Common myeloid progenitor, CD34-positive (primary cell): ENCODE measurements at regions not wholly inside any gene's neighbourhood (a gene's known extent, or its start where the extent isn't known, plus 50 kb on each side); places are given as distances from the start of the nearest gene placed in this dataset.

Experiments used
- CTCF ChIA-PET: fragments of 350-600 bp; sonication (Branson Sonifier 250); formaldehyde crosslinking; loops from one replicate; lab custom pipeline; 2021; ENCODE audit warnings: antibody characterized with exemption; lab: Charles Lee
- POLR2A ChIA-PET: fragments of 350-600 bp; sonication (Branson Sonifier 250); formaldehyde crosslinking; loops from one replicate; lab custom pipeline; 2021; ENCODE audit warnings: antibody characterized with exemption; lab: Charles Lee
- DNase-seq, 3 donors: peaks; one replicate each; pipeline versions ENCODE4 v3.0.0 to v3.0.0-alpha.2; 2013
- H3K27ac ChIP-seq, 2 experiments: 1 replicate in 1 of 2; 2 replicates in 1 of 2; pipeline ENCODE4 v1.7.0; 2013; ENCODE audit warnings: inconsistent platforms in 2 of 2, low read length in 2 of 2, mild to moderate bottlenecking in 2 of 2, low read depth in 1 of 2, moderate library complexity in 1 of 2; ENCODE audit not compliant: severe bottlenecking in 2 of 2, insufficient read depth in 1 of 2, poor library complexity in 1 of 2
- H3K27me3 ChIP-seq, 5 experiments: replicated peaks in 2 of 5; 1 replicate in 3 of 5; 2 replicates in 2 of 5; pipeline versions ENCODE4 v1.6.1 to v1.7.0; 2013; ENCODE audit warnings: low read length in 4 of 5, mild to moderate bottlenecking in 2 of 5, moderate library complexity in 2 of 5, inconsistent platforms in 1 of 5; ENCODE audit not compliant: insufficient read depth in 5 of 5, control insufficient read depth in 4 of 5
- H3K36me3 ChIP-seq, 4 experiments: 1 replicate in 2 of 4; 2 replicates in 2 of 4; pipeline versions ENCODE4 v1.6.1 to v1.7.0; 2013; ENCODE audit warnings: low read length in 3 of 4, control low read depth in 1 of 4, mild to moderate bottlenecking in 1 of 4; ENCODE audit not compliant: control insufficient read depth in 4 of 4, insufficient read depth in 4 of 4
- H3K4me1 ChIP-seq, 4 experiments: 1 replicate in 3 of 4; 2 replicates in 1 of 4; pipeline versions ENCODE4 v1.6.1 to v1.7.1; 2013; ENCODE audit warnings: low read length in 3 of 4, mild to moderate bottlenecking in 3 of 4, control low read depth in 1 of 4, inconsistent platforms in 1 of 4, moderate library complexity in 1 of 4; ENCODE audit not compliant: control insufficient read depth in 4 of 4, insufficient read depth in 4 of 4; ENCODE audit errors: control extremely low read depth in 1 of 4
- H3K4me3 ChIP-seq, 7 experiments: 1 replicate in 4 of 7; 2 replicates in 3 of 7; pipeline versions ENCODE4 v1.5.1 to v1.7.0; 2013; ENCODE audit warnings: mild to moderate bottlenecking in 7 of 7, low read length in 6 of 7, moderate library complexity in 6 of 7, inconsistent platforms in 2 of 7, low read depth in 2 of 7, control low read depth in 1 of 7; ENCODE audit not compliant: insufficient read depth in 4 of 7, control insufficient read depth in 1 of 7; ENCODE audit errors: extremely low read depth in 1 of 7
- H3K9me3 ChIP-seq, 5 experiments: 1 replicate in 4 of 5; 2 replicates in 1 of 5; pipeline versions ENCODE4 v1.6.1 to v1.7.1; 2013; ENCODE audit warnings: low read length in 4 of 5, mild to moderate bottlenecking in 2 of 5, inconsistent platforms in 1 of 5, low read depth in 1 of 5, moderate library complexity in 1 of 5; ENCODE audit not compliant: control insufficient read depth in 4 of 5, insufficient read depth in 2 of 5; ENCODE audit errors: control extremely low read depth in 1 of 5
- WGBS: methylation state at CpG from one replicate; pipeline ENCODE4 v1.1.5; 2013; ENCODE audit not compliant: insufficient coverage; 5-methylcytosine and 5-hydroxymethylcytosine counted together

DNA sequence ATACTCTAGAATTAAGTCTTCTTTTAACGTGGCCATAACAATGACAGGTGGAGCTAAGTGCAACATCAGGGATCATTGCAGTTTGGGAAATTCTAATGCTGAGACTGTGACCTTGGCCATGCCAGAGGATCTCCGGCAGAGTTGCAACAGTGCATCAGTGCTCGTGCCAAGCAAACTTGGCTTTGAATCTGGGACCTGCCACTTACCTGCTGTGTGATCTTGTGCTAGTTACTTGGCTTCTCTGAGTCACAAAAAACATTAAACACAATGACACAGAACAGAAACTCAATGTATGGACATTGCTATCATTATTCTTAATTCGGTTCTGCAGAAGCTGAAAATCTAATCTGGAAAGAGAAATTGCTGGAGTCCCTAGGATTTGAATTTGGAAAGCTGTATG lies 435.5 kb upstream of the CCL2 start:
- H3K36me3 ChIP-seq: no peaks in the 10 kb centered on the region
- ChIA-PET CTCF (interaction anchor here (0.9 to 1.5 kb wide), 2 partner anchors 42 to 174 kb away, joined by 3 read pairs; no protein-coding TSS in a partner anchor), POLR2A (no interaction called here)
- no peaks in the 10 kb centered on the region for H3K9me3 ChIP-seq
- no peak overlapping the region for H3K4me3 ChIP-seq
- no peak for DNase-seq
- no peak overlapping the region for H3K27ac ChIP-seq
- no peaks in the 10 kb centered on the region for H3K4me1 ChIP-seq
- H3K27me3 ChIP-seq: peaks cover 0 to 4% (median 0%) of the 10 kb centered on the region in 5 experiments
- WGBS: 96% methylated on average over 4 of the region's 4 CpGs

DNA sequence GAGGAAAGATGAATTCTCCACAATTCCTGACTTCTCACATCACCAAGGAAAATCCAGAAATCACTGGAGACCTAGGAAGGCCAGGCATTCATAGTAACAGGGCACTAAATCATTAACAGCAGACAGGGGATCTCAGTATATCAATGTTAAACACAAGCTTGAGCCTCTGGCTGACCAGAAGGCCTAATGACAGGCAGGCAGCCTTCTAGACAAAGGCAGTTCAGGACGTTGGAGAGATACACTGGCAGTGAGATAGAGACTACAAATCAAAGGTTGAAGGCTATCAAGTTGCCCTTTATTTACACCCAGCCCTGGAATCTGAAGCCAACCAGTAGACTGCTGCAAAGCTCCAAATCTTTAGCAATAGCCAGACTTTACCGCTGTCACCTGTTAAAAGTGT lies 422.8 kb upstream of the CCL2 start:
- CTCF ChIA-PET: no interaction called here
- Histone ChIP-seq H3K4me3 (no peak overlapping the region), H3K4me1 (no peaks in the 10 kb centered on the region), H3K27ac (no peak overlapping the region), H3K36me3 (no peaks in the 10 kb centered on the region), H3K9me3 (no peaks in the 10 kb centered on the region), H3K27me3 (peaks cover 0 to 3% (median 0%) of the 10 kb centered on the region in 5 experiments)
- no peak for DNase-seq
- POLR2A ChIA-PET: no interaction called here
- WGBS: 20% methylated on average over 1 of the region's 2 CpGs

DNA sequence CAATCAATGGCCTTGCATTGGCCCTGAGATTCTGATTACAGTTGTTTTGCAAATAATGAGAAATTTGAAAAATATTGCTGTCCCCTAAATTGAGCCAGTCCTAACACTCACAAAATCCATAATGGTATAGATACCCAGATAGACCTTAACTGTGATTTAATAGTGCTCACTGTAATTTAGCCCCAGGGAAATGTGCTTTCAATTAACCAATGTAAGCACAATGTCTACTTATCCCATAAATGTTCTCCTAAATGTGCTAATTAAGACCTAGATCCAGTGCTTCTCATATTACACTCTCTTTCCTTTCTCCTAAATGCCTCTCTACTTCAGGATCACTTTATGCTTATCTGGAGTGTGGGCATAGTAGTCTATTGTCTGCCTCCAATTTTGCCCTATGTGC lies 417.8 kb upstream of the CCL2 start:
- no peaks in the 10 kb centered on the region for H3K4me1 ChIP-seq
- H3K9me3 ChIP-seq: no peaks in the 10 kb centered on the region

DNA sequence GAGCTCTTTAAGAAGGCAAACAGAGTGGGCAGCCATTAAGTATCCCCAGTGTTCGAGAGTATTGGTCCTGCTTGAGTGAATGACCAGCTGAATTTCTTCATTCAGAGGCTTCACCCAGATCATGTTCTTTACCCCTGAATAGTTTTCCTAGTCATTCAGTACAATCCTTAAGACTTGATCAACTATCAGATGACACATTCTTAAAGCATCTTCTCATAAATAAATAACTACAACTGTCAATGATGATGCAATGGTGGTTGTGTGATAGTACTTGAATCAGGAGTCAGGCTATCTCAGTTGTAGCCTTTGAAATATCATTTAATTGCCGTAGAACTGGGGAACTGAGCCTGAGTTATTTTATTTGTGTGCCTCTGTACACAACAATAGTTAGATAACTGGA lies 416.8 kb upstream of the CCL2 start:
- DNase-seq: no peak
- Histone ChIP-seq H3K4me1 (no peaks in the 10 kb centered on the region), H3K27ac (no peak overlapping the region), H3K9me3 (no peaks in the 10 kb centered on the region), H3K4me3 (no peak overlapping the region), H3K27me3 (peaks cover 0 to 5% (median 0%) of the 10 kb centered on the region in 5 experiments), H3K36me3 (no peaks in the 10 kb centered on the region)
- POLR2A ChIA-PET: no interaction called here
- CTCF ChIA-PET: no interaction called here
- 91% methylated on average over 1 of the region's 2 CpGs for WGBS

More for the DNA sequence above, 417.8 kb upstream of the CCL2 start:
- no peak for DNase-seq
- CTCF ChIA-PET: no interaction called here
- H3K27ac ChIP-seq: no peak overlapping the region
- POLR2A ChIA-PET: no interaction called here
- no peaks in the 10 kb centered on the region for H3K36me3 ChIP-seq
- peaks cover 0 to 5% (median 2%) of the 10 kb centered on the region in 5 experiments for H3K27me3 ChIP-seq
- H3K4me3 ChIP-seq: no peak overlapping the region

DNA sequence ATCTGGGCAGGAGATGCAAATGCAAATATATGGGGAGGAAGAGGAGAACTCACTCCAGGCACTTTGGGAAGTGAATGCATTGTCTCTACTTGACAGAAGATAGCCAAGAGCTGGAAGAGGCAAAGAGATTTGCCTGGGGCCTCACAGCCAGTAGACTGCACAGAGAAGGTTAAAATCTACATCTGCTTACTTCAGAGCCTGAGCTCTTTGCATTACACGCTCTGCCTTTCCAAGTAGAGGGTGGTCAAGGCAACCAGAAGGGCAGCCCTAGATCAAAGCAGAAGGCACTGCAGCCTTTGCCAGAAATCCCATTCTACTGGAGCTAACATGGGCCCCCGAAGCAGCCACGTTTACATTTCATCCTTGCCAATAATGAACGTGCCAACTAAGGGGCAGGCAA lies 407.2 kb upstream of the CCL2 start:
- 76% methylated on average over 4 of the region's 4 CpGs for WGBS
- Histone ChIP-seq H3K9me3 (no peaks in the 10 kb centered on the region), H3K27me3 (no peaks in the 10 kb centered on the region), H3K27ac (no peak overlapping the region), H3K36me3 (no peaks in the 10 kb centered on the region), H3K4me3 (no peak overlapping the region), H3K4me1 (no peaks in the 10 kb centered on the region)
- DNase-seq: no peak
- POLR2A ChIA-PET: no interaction called here
- CTCF ChIA-PET: no interaction called here

DNA sequence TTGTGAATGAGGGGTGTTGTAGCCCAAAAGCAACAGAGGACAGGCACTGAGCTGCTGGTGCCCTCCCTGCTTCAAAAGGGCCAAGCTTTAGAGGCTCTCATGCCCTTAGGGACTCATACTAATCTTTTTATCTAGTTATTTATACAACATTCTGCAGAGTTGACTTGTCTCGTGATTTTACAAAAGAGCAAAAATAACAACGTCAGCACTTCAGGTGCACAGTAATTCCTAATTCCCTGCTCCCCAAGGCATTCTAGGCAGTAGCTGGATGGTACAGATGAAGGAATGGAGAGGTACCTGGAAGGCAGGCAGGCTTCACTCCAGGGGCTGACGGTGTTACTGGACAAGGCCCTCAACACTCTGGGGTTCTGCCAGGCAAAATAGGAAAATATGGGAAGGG lies 406.7 kb upstream of the CCL2 start:
- no peak overlapping the region for H3K4me3 ChIP-seq
- H3K4me1 ChIP-seq: no peaks in the 10 kb centered on the region
- no peaks in the 10 kb centered on the region for H3K27me3 ChIP-seq
- ChIA-PET POLR2A (no interaction called here), CTCF (no interaction called here)
- no peak for DNase-seq
- no peak overlapping the region for H3K27ac ChIP-seq
- no peaks in the 10 kb centered on the region for H3K36me3 ChIP-seq
- WGBS: 93% methylated on average over 2 of the region's 3 CpGs
- no peaks in the 10 kb centered on the region for H3K9me3 ChIP-seq

DNA sequence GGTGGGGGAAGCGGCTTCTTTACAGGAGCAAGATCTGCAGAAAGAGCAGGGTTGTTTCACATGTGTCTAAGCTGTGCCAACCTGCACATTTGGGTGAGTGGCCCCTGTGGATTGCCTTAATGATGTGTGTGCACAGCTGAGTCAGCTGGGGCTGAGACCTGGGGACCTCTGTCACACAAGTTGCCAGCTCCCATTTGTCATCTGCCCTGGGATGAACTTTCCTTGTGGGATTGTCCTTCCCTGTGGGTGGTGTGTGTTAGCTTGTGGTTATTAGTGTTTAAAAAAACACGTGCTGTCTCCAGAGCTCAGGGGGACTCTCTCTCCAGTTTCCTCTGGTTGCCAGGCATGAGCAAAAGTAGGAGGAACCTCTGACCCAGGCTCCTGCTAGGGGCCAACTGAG lies 400.5 kb upstream of the CCL2 start:
- 73% methylated on average over 2 of the region's 2 CpGs for WGBS
- CTCF ChIA-PET: interaction anchor here (0.7 kb wide), 1 partner anchor 58 kb away, joined by 3 read pairs; no protein-coding TSS in a partner anchor
- no peak for DNase-seq

More for the DNA sequence above, 400.5 kb upstream of the CCL2 start:
- no peaks in the 10 kb centered on the region for H3K9me3 ChIP-seq
- H3K4me1 ChIP-seq: no peaks in the 10 kb centered on the region
- H3K4me3 ChIP-seq: no peak overlapping the region
- no peaks in the 10 kb centered on the region for H3K36me3 ChIP-seq
- POLR2A ChIA-PET: no interaction called here
- no peaks in the 10 kb centered on the region for H3K27me3 ChIP-seq
- H3K27ac ChIP-seq: no peak overlapping the region
